H1 (cell line): ENCODE measurements at regions not wholly inside any gene's neighbourhood (a gene's known extent, or its start where the extent isn't known, plus 50 kb on each side); places are given as distances from the start of the nearest gene placed in this dataset.

Experiments
- NRF1 ChIP-seq: IDR thresholded peaks from 2 replicates; pipeline ENCODE4 v1.6.1; 2011; ENCODE audit warnings: mild to moderate bottlenecking, low read depth, low read length, improper control_type of control experiment
- SP4 ChIP-seq: IDR thresholded peaks from 2 replicates; pipeline ENCODE4 v1.6.1; 2012; ENCODE audit warnings: low read length, inconsistent platforms
- TF ChIP-seq, protein P1 (sequence below), 3 experiments: IDR thresholded peaks; 1 replicate in 2 of 3; 2 replicates in 1 of 3; pipeline versions ENCODE4 v1.5.1 to v1.6.1; 2011; ENCODE audit warnings: low read length in 3 of 3, mild to moderate bottlenecking in 3 of 3, inconsistent platforms in 2 of 3, low read depth in 1 of 3, moderate library complexity in 1 of 3; ENCODE audit not compliant: insufficient read depth in 1 of 3; ENCODE audit errors: control extremely low read depth in 1 of 3

DNA sequence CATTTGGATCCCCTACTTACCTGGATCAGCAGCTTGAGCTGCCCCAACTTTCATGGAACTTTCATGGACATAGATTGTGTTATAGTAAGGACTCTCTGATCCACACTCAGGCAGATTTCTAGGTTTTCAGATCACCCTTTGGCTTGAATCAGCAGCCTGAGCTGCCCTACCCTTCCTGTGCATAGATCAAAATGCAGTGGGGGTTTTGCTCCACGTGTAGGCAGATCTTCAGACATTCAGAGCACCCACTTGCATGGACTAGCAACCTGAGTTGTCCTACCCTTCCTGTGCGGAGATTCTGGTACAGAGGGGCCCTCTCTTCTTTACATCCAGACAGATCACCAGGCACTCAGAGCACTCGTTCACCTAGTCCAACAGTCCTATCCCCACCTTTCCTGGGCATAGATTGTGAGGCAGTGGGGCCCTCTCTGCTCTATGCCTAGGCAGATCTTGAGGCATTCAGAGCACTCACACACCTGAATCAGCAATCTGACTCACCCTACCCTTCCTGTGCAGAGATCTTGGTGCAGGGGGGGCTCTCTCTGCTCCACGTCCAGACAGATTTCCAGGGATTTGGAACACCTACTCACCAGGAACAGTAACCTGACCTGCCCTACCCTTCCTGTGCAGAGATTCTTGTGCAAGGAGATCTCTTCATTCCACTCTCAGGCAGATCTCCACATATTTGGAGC, 705.2 kb upstream of the NRSN1 start (continued):
- TF ChIP-seq, protein P1, sequence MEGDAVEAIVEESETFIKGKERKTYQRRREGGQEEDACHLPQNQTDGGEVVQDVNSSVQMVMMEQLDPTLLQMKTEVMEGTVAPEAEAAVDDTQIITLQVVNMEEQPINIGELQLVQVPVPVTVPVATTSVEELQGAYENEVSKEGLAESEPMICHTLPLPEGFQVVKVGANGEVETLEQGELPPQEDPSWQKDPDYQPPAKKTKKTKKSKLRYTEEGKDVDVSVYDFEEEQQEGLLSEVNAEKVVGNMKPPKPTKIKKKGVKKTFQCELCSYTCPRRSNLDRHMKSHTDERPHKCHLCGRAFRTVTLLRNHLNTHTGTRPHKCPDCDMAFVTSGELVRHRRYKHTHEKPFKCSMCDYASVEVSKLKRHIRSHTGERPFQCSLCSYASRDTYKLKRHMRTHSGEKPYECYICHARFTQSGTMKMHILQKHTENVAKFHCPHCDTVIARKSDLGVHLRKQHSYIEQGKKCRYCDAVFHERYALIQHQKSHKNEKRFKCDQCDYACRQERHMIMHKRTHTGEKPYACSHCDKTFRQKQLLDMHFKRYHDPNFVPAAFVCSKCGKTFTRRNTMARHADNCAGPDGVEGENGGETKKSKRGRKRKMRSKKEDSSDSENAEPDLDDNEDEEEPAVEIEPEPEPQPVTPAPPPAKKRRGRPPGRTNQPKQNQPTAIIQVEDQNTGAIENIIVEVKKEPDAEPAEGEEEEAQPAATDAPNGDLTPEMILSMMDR (IDR thresholded peaks at IDR 0.05; ENCODE audit: control extremely low read depth in 1 of 3, insufficient read depth in 1 of 3, low read depth in 1 of 3, low read length in 3 of 3): no peak
- no peak for TF ChIP-seq NRF1
- no peak for TF ChIP-seq SP4
